H1 (cell line): ENCODE measurements at regions not wholly inside any gene's neighbourhood (a gene's known extent, or its start where the extent isn't known, plus 50 kb on each side); places are given as distances from the start of the nearest gene placed in this dataset.

Experiments used
- BACH1 ChIP-seq: IDR thresholded peaks from 2 replicates; pipeline ENCODE4 v1.6.1; 2012; ENCODE audit warnings: low read length, improper control_type of control experiment
- CHD7 ChIP-seq: fragments of 300-600 bp; sonication (generic); IDR thresholded peaks from 2 replicates; pipeline ENCODE4 v1.7.1; 2012; ENCODE audit warnings: low read length, moderate library complexity, mild to moderate bottlenecking, inconsistent platforms; ENCODE audit not compliant: insufficient replicate concordance
- CREB1 ChIP-seq: IDR thresholded peaks from 2 replicates; pipeline ENCODE4 v1.6.1; 2012; ENCODE audit warnings: inconsistent platforms
- FOSL1 ChIP-seq: IDR thresholded peaks from 2 replicates; pipeline ENCODE4 v1.6.1; 2011; ENCODE audit warnings: mild to moderate bottlenecking, low read depth, low read length, moderate library complexity; ENCODE audit not compliant: insufficient read depth
- GABPA ChIP-seq: IDR thresholded peaks from 2 replicates; pipeline ENCODE4 v1.6.1; 2011; ENCODE audit warnings: mild to moderate bottlenecking, low read length, moderate library complexity, borderline replicate concordance; ENCODE audit not compliant: insufficient read depth
- MAX ChIP-seq: IDR thresholded peaks from 2 replicates; pipeline ENCODE4 v1.6.1; 2012; ENCODE audit warnings: inconsistent platforms
- POLR2AphosphoS5 ChIP-seq: IDR thresholded peaks from 2 replicates; pipeline ENCODE4 v1.6.1; 2011; ENCODE audit warnings: low read depth, low read length
- SP4 ChIP-seq: IDR thresholded peaks from 2 replicates; pipeline ENCODE4 v1.6.1; 2012; ENCODE audit warnings: low read length, inconsistent platforms
- YY1 ChIP-seq: IDR thresholded peaks from 2 replicates; pipeline ENCODE4 v1.6.1; 2011; ENCODE audit warnings: low read depth, mild to moderate bottlenecking, low read length

GRCh38 chr6:167664678-167665660 lies 161.7 kb upstream of the AFDN start (continued):
- TF ChIP-seq CHD7: no peak
- TF ChIP-seq CREB1: no peak
- TF ChIP-seq FOSL1: no peak
- no peak for TF ChIP-seq GABPA
- TF ChIP-seq MAX: no peak
- TF ChIP-seq POLR2AphosphoS5: no peak
- TF ChIP-seq YY1: no peak
- no peak for TF ChIP-seq BACH1
- no peak for TF ChIP-seq SP4
